GM12864 (cell line): ENCODE measurements at regions not wholly inside any gene's neighbourhood (a gene's known extent, or its start where the extent isn't known, plus 50 kb on each side); places are given as distances from the start of the nearest gene placed in this dataset.

Experiments used
- DNase-seq: peaks from one replicate; pipeline ENCODE4 v3.0.0-alpha.2; 2011; ENCODE audit warnings: low read depth
- H3K4me3 ChIP-seq: 2 replicates; pipeline ENCODE4 v1.5.1; 2011; ENCODE audit warnings: mild to moderate bottlenecking, low read depth, low read length, control low read depth
- CTCF ChIP-seq: IDR thresholded peaks from 2 replicates; pipeline ENCODE4 v1.5.1; 2011; ENCODE audit warnings: low read depth, mild to moderate bottlenecking, moderate library complexity, low read length, control low read depth, inconsistent platforms; ENCODE audit errors: missing control alignments

- TF ChIP-seq CTCF, result peak; percentile 28
- no peak for DNase-seq
- no peak overlapping the region for H3K4me3 ChIP-seq
Measured at GRCh38 chr6:133040094-133040802, 200.9 kb upstream of the EYA4 start.

GRCh38 chr6:133040803-133041419, 200.2 kb upstream of the EYA4 start:
- no peak for DNase-seq
- no peak overlapping the region for H3K4me3 ChIP-seq
- no peak for TF ChIP-seq CTCF

- no peak for DNase-seq
- TF ChIP-seq CTCF, result no peak
- H3K4me3 ChIP-seq, result no peak overlapping the region
Measured at GRCh38 chr6:133042550-133043120, 198.5 kb upstream of the EYA4 start.

GRCh38 chr6:133046576-133046975, 194.6 kb upstream of the EYA4 start:
- DNase-seq, result no peak
- TF ChIP-seq CTCF, result no peak
- no peak overlapping the region for H3K4me3 ChIP-seq

- no peak for DNase-seq
- TF ChIP-seq CTCF, result no peak
- no peak overlapping the region for H3K4me3 ChIP-seq
Measured at GRCh38 chr6:133047065-133047665, 194.0 kb upstream of the EYA4 start.

GRCh38 chr6:133047706-133048105, 193.5 kb upstream of the EYA4 start:
- no peak for TF ChIP-seq CTCF
- no peak overlapping the region for H3K4me3 ChIP-seq
- no peak for DNase-seq
